GM18909 (cell line): ENCODE measurements at regions not wholly inside any gene's neighbourhood (a gene's known extent, or its start where the extent isn't known, plus 50 kb on each side); places are given as distances from the start of the nearest gene placed in this dataset.

Experiments used
- ATAC-seq: cut with Tn5 transposase; IDR thresholded peaks from one replicate; pipeline ENCODE4 v1.9.1; 2021; ENCODE audit warnings: mild to moderate bottlenecking; ENCODE audit not compliant: unreplicated experiment, poor library complexity

DNA sequence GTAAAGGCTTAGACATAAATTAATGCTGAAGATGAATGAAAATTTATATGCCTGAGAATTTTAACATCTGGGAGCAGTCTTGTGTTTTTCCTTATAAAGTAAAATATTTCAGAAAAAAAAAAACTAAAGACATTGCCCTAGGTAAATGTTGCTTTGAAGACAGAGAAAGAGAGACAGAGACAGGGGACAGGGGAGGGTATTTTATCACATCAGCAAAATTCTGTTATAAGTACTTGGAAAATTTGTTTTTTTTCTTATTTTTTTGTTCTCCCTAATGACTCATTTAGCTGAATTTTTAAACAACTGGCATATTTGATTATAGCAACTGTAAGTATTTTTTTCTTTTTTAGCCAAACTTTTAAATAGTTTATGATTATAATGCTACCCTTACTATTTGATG lies 1540.6 kb upstream of the GBE1 start:
- no peak for ATAC-seq

DNA sequence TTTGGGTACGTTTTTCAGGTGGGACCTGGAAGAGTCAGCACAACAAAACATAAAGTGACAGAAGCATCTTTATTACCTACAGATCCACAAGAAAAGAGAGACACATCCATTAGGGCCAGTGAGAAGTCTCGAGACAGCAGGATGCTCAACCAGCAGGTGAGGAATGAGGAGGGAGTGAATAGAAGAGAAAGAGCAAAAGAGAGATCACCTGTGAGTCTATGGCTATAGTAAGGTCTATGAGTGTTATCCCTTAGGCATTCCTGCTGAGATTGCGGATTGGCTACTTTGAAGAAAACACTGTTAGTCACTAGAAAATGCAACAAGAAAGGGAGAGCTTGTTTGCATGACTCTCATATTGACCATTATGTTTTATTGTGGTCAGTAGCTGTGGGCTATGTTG lies 1556.2 kb upstream of the GBE1 start:
- ATAC-seq, result no peak

DNA sequence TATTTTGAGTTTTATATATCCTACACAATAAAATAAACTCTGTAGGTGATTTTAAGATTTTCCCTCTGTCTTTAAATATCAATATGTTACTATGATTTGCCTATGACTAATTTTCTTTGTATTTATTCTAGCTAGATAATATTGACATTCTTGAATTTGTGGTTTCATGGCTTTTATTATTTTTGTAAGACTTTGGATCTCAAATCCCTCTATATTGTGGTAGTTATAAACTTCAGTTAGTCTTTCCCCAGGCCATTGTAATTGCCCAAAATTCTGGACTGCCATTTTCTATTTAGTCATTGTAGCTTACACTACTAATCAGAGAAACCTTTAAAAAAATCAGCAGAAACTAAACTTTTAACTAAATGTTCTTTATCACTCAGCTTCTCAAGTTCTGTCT lies 1559.3 kb upstream of the GBE1 start:
- ATAC-seq, result no peak

DNA sequence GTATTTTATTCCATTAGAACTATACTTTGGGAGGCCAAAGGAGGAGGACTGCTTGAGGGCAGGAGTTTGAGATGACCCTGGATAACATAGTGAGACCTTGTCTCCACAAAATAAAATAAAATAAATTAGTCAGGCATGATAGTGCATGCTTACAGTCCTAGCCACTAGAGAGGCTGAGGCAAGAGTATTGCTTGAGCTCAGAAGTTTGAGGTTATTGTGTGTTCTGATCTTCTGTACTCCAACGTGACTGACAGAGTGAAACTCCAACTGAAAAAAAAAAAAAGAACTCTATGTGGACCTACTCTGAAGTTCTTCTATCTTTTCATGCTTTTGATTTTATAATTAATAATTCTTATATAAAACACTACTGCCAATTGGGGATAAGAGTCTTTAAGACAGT lies 1560.0 kb upstream of the GBE1 start:
- ATAC-seq, result no peak

DNA sequence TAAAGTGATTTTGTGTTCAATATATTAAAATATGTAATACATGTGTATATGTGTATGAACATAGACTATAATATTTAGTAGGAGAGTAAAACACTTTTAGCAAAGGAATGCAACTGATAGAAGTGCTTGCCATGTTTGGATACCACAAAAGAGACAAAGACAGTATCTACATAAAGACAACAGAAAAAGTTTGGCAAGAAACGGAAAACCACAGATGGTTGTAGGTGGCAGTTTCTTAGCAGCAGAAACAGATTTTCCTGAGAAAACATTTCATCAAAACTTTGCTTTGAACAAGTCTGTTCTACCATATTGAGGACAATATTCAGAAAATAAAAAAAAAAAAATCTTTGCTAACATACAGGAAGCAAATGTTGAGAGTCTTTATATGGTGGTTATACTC lies 1560.4 kb upstream of the GBE1 start:
- no peak for ATAC-seq

DNA sequence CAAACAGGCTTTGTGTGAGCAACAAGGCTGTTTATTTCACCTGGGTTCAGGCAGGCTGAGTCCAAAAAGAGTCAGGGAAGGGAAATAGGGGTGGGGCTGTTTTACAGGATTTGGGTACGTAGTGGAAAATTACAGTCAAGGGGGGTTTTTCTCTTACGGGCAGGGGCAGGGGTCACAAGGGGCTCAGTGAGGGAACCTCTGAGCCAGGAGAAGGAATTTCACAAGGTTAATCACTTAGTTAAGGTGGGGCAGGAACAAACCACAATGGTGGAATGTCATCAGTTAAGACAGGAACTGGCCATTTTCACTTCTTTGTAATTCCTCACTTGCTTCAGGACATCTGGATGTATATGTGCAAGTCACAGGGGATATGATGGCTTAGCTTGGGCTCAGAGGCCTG lies 1592.8 kb upstream of the GBE1 start:
- ATAC-seq, result no peak

DNA sequence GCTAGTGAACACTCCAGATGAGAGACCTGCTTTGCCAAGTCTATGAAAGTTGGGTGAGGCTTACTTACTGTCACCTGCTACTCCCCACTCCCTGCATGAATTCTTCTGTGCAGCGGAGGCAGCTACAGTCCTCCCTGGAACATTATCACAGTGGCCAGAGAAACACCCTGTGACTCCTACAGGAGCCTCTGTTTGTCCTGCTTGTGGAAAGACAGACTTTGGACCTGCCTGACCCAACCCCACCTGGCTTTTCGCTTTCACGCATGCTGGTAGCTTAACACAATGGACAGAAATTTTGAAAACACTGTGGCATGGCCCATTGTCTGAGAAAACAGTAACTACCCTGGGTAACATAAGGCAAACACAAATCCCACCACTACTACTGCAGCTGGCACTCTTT lies 1565.5 kb upstream of the CADM2 start:
- no peak for ATAC-seq

DNA sequence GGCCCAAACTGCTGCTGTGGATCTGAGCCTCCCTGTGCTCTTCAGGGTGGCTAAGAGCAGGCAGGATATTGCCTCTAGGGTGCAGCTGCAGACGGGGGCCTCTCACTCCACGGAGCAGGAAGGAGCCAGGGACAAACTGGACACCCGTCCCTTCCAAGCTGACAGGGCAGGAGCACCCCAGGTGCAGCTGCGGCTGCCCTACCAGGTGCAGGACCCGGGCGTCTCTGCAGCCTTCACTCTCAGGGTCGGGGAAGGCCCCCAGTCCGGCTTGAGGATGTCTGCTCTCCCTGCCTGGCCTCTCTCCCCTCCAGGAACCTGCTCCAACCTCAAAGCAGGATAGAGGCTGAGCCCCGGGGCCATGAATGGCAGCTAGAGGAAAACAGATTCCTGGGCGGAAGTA lies 1554.9 kb upstream of the CADM2 start:
- no peak for ATAC-seq

DNA sequence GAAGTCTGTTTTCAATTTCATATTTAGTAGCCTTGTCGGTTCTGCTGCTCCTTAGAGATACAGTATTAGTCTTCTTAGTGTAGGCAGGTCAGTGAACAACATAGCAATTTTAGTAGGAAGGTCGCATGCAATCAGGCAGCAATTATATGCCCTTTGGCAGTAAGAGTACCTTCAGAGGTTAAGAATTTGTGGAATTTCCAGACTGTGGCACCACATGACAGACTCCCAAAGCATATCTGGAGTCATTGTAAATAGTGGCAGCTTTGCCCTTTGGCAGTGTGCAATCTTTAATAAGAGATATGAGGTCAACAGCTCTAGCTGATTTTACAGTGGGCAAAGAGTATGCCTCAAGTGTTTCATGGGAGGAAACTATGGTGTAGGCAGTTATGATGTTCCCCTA lies 1532.5 kb upstream of the CADM2 start:
- ATAC-seq, result no peak

DNA sequence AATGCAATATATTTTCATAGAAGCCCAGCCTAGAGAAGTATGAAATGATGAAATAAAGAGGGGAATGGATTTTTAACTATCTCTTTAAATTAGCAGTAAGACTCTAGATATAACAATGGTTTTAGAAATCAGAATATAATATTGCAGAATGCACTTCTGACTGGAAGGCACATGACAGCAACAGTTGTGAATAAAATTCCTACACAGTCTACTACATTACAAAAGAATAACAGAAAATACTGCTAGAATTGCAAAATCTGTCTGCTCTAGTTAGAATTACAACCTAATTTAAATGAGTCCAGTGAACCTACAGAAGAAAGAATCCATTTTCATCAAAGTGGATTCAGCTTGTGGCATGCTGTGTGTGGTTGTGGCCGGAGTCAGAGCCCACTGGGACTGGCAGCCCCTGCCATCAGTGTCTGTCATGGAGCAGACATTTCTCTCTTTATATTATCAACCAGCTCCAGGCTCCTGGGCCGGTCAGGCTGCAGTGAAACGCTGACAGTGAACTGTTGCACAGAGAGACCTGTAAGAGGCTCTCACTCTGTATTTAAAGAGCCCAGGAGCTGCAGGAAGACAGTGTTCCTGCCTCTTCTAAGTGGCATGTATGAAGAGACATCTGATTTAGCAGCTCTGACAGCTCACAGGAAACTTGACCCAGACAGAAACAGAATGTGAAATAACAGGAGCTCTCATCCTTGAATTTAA lies 1523.8 kb upstream of the CADM2 start:
- no peak for ATAC-seq

DNA sequence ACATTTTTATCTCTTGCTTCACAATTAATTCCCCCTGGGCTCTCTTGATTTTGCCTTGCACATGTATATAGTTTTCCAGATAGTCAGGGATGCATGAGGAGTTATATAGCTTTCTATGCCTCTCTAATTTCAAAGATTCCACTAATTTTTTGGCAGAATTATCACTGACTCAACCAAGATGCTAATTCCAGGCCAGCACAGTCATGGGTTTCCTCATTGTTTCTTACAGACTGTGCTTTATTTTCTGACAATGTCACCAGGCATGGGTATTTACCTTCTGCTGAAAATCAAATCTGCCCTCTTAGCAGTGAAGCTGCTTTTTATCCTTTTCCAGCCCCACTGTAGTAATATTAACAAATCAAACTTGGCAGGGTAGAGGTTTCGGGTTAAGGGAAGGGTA lies 1520.6 kb upstream of the CADM2 start:
- no peak for ATAC-seq

DNA sequence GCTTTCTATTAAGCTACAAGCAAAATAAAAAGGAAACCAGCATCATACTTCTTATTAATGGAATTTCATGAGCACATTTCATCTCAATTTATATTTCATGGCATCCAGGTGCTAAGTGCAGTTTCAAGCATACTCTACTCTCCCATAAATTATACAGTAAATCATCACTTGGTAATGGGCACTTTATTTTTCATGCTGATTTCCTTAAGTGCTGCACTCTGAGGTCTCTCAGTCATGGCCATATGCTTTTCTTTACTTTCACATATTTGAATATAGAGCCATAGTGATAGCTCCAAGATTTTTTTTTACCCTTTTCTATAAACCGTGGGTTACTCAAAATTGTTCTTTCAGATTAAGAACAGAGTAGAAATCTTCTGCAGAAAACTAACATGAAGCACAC lies 1505.7 kb upstream of the CADM2 start:
- no peak for ATAC-seq

DNA sequence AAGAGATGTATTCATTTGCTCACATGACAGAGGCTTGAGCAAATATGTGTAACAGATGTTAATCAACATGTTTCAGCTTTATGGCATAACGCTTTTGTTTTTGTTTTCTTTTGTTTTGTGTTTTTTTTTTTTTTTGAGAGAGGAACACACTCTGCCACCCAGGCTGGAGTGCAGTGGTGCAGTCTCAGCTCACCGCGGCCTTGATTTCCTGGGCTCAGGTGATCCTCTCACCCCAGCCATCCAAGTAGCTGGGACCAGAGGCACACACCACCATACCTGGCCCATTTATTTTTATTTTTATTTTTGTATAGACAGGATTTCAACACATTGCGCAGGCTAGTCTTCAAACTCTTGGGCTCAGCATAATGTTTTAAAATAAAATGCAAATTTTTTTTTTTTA lies 1504.4 kb upstream of the CADM2 start:
- no peak for ATAC-seq

DNA sequence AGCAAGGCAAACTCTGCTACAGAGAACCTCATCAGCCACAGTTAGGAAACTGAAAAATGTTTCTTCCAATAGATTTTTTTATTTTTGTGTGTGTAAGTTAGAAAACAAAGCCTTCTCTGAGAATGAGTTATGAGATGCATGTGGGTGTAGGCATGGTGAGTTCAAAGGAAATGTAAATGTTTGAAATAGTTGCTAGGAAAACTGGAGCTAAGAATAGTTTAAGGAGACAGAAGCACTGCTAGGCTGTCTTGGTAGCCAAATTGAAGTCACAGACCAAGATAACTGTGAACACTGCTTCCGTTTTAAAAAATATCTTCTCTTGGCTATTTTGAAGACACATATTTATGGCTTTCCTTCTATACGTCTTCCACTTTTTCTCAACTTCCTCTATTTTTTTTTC lies 1501.2 kb upstream of the CADM2 start:
- ATAC-seq, result no peak

DNA sequence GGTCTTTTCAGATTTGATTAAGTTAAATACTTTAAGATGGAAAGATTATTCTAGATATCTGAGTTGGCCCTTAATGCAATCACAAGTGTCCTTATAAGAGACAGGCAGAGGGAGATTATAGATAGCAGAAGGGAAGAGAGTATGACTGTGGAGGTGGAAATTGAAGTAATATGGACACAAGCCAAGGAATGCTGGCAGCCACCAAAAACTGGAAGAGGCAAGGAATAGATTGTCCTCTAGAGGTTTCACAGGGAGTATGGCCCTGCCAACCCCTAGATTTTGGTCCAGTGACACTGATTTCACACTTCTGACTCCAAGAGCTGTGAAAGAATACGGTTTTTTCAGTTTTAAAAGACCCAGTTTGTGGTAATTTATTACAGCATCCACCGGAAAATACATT lies 1498.7 kb upstream of the CADM2 start:
- ATAC-seq, result no peak

DNA sequence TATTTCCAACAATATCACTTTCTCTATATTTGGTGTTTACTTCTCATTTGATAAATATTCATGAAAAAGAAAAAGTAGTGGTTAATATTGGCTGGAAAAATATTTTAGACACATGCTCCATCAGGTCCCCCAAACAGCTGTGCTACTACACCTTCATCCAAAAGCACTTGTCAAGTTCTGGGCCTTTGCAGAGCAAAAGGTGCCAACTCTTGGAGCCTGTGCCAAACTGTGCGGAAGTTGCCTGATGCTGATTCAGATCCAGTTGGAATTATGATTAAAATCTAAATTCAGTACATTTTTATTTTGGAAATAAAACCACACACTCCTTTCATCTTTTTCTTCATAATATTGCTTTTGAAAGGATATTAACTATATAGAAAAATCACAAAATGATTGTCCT lies 1497.4 kb upstream of the CADM2 start:
- no peak for ATAC-seq

DNA sequence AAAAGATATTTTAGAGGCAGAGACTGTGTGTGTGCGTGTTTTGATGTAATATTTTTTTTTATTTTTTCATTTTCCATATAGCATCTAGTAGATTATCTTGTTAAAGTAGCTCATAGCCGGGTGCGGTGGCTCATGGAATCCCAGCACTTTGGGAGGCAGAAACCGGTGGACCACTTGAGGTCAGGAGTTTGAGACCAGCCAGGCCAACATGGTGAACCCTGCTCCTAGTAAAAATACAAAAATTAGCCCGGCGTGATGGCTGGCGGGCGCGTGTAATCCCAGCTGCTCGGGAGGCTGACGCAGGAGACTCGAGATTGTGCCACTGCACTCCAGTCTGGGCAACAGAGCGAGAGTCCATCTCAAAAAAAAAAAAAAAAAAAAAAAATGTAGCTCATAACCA lies 1481.2 kb upstream of the CADM2 start:
- no peak for ATAC-seq

DNA sequence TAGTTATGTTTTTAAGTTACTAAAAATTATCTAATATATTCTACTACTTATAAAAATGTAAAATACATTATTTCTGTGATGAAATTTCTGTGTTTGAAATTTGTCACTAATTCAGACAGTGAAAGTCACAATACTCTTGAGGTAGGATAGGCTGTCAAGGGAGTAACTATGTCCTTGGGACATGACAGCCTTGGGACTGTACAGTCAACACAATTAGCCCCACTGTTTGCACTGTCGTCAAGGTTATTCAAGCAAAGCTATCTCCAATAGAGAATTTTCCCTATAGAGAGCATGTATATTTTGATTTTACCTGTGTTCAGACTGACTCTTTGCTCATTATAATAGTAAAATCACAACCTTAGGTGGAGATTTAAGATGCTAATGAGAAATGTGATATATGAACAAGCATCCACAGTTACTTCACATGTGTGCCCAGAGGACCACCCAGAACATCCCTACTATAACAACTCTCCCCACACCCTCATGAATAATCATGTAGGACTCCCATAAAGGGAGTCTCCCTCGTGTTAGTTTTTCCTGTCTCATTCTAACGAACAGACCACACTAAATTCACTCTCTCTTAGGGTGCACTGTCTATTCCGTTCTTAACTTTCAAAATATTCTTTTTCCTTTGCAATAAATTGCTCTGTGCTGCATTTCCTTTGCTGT lies 1476.3 kb upstream of the CADM2 start:
- no peak for ATAC-seq

DNA sequence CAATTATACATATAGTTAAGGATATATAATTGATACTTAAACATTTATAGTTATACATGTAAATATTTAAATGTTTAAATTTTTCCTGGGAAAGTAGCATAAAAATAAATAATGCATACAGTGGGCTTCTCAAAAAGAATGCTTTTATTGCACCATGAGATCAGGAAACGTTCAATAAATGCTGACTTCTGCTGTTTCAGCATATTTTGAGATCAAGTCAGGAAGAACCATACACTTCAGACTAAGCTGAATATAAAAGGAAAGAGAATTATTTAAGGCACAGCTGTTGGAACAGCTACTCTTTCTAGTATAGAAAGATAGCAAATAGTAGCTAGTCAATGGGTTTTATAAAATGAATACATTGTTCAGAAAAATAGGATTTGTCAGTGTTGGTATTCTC lies 1462.3 kb upstream of the CADM2 start:
- ATAC-seq, result no peak

DNA sequence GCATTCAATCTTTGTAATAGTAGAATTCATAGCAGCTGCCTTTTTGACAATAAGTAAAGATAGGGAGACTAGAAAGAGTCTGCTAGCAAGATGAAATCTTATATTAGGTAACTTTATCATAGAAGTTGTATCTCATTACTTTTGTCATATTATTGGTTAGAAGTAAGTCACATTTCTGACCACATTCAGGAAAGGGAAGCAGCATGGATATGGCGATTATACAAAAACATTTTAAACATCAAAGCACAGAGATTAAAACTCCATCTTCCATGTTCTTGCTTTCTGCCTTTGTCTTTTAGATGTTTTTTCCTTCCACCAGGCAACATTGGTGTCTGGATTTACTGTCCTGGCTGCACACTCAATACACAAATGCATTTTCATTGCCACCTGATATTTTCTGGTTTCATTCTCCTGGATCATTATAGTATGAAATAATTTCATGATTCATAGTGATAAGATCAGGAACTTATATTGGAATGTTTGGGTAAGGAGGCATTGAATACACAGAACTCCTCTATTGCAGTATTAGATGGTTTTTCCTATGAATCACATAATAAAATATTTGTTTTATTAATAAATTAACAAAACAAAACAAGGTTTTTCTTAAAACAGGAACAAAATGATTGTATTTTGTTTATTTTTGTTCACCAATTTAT lies 1460.3 kb upstream of the CADM2 start:
- no peak for ATAC-seq

DNA sequence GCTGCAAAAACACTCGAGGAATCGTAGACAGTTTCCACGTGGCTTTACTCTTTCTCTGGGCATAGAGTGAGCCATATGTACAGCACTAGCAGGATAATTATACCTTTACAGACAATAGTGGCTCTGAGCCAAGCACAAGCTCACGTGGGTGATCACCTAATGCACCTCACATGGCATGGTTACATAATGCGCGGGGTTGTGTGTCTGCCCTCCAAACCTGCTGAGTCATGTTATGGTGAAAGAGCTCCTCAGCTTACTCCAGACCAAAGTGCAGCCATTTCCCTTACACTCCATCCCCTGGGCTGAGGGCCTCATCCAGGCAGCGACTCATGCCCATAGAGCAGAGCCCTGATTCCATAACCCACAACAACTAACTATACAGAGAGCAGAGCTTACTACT lies 1458.4 kb upstream of the CADM2 start:
- no peak for ATAC-seq

DNA sequence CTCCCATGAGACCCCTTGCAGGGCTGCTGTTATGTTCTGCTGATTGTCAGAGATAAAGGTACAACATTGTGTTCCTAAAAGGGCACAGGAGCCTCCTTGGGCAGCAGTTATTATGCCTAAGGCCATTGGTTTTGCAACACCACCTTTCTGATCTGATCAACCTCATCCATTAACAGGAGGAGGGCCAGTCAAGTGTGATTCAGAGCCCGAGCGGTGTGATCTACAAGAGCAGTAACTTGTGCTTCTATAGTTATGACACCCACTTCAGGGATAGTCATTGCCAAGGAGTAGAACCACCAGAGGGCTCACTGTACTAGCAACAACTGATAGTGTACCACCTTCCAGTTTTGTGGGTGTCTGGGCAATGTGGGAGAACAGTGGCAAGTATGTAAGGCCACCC lies 1457.9 kb upstream of the CADM2 start:
- ATAC-seq, result no peak
